HPDE6-E6E7 (cell line): ENCODE measurements at regions not wholly inside any gene's neighbourhood (a gene's known extent, or its start where the extent isn't known, plus 50 kb on each side); places are given as distances from the start of the nearest gene placed in this dataset.

ENCODE experiments used
- DNase-seq: peaks from one replicate; pipeline ENCODE4 v3.0.0; 2011; ENCODE audit warnings: missing footprints; ENCODE audit errors: extremely low spot score

GRCh38 chr2:4368907-4369306 lies 665.5 kb downstream of the DCDC2C start:
- no peak for DNase-seq

DNA sequence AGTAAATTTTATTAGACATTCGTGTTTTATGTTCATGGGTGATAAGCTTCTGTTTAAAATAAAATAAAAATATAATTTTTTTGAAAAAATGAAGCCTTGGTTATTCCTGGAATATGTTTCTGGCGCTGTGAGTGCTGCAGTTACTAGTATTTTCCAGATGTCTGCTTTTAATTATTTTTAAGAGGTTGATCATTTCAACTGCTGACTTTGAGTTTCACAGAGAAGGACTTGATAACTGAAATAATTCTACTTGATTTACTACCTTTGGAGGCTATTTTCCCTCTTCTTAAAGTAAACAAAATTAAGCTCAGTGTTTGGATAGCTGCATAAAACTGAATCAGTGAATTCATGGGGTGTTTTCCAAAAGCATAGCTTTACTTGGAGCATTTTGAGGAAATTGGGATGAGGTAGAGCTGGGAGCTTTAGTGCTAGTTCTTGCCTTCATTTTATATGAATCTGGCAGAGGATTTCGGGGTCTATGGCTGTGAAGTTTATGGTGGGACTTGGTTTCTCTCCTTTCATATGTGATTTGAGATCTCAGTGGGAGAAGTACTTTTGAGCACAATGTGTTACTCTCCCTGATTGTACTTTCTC lies 666.5 kb downstream of the DCDC2C start:
- DNase-seq: no peak

DNA sequence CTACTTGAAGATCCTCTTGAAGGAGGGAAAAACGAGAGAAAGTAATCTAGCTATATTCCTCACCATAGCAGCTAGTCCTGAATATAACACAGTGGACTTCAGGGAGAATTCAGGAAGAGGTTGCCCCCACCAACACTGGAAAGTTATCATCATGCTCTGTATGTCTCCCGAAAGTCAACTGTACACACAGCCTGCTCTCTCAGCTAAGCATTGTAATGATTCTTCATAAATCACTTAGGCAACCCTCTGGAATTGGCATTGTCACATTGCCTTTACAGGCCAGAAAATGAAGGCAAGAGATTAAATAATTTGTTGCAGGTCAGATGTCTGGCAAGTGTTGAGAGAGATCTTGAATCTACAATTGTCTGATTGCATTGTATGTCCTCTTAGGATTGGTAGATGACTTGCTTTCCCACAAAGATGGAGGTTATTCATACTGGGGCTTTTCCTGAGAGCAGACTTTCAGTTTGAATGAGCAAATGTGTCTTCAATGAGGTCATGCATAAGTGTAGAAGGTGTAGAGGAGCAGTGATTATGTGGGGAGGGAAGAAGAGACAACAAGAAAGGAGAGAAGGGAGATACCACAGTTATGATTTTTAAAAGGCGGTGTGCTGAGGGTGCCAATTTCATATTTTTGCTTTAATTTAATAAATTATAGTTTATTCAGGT lies 667.2 kb downstream of the DCDC2C start:
- no peak for DNase-seq

DNA sequence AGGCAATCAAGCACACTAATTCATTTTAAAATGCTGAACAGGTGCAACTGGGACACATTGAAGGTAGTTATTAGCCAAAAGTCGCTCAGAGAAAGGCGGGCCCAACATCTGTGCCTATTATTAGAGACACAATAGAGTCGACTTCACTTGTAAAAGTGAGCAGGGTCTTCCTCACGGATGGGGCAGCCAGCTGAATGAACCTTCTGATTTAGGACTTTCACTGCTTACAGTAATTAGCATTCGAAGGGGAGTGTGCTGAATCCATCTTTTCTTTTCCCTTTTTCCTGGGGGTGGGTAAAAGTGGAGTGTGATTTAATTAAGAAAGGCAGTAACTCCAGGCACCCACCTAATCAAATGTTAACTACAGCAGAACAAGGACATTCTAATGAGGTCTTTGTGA lies 677.7 kb downstream of the DCDC2C start:
- no peak for DNase-seq

DNA sequence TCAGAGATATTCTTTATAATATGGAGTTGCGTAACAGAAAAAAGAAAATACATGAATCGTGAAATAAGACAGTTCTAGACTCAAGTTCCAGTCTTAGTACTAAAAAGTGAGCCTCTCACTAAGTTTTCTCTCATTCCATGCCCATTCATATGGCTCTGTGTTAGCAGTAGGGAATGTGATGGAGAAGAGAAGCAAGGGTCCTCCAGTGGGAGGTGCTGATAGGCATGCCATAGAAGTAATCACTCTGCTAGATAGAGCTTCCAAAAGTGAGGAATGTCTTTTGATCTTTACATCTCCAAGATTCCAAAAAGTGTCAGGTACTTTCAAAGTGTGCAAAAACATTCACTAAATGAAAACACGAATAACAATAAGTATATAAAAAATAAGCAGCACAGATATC lies 678.4 kb downstream of the DCDC2C start:
- DNase-seq: no peak

GRCh38 chr2:4391013-4391412 lies 687.6 kb downstream of the DCDC2C start:
- no peak for DNase-seq

DNA sequence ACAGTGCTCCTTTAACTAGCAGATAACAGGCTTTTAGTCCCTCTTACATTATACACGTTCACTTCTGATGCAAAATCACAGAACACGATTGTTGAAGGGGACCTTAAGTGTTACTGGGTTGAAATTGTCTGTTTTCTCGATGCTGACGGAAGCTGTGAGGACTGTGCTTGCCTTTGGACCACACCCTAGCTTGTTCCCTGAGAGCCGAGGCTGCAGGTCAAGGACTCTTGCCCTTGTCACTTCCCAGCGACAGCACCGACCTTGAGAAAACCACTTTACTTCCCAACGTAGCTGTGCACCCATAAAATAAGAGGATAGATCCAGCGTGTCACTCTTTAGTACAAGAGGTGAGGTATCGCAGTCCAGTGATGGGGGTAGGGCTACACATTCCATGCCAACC lies 701.0 kb downstream of the DCDC2C start:
- DNase-seq: no peak

DNA sequence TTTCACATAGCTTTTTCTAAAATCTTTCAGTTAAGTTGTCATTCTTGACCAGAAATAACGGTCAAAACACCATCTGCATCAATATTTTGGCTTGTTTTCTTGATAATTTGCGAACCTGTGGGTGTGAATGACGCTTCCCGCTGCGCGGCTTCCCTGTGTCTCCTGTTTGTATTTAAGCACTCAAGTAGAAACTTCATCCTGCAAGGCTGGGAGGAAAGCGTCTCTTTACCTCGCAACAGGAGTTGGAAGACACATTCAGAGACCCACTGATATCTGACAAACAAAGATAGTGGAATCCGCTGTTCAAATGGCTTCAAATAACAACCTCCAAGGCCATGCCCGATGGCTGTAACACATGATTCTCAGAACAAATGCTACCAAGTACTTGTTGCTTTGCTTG lies 704.9 kb downstream of the DCDC2C start:
- DNase-seq: no peak

- DNase-seq: no peak
Measured at GRCh38 chr2:4412637-4413187, 709.3 kb downstream of the DCDC2C start.

DNA sequence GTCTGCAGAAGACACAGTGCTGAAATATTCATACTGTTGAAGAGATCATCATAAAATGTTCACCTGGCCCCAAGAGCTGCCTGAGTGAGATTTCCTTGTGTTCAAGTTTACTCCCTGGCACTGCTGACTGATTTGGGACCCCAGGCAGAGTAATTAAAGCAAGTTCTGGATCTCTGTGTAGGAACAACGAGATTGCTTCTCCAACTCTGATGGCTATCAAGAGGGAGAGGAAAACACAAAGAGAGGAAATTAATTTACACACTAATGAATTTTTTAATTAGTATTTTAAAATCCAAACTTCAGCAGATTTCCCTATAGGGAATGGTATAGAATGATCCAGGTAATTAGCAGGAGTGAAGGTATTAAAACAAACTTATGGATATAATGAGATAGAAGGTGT lies 711.8 kb downstream of the DCDC2C start:
- no peak for DNase-seq

- DNase-seq: no peak
Measured at GRCh38 chr2:4415810-4416413, 712.5 kb downstream of the DCDC2C start.

- no peak for DNase-seq
Measured at GRCh38 chr2:4416431-4416830, 713.1 kb downstream of the DCDC2C start.

GRCh38 chr2:4417771-4418170 lies 714.4 kb downstream of the DCDC2C start:
- DNase-seq: no peak

- no peak for DNase-seq
Measured at GRCh38 chr2:4420032-4420431, 716.7 kb downstream of the DCDC2C start.

GRCh38 chr2:4424153-4424552 lies 720.8 kb downstream of the DCDC2C start:
- no peak for DNase-seq

DNA sequence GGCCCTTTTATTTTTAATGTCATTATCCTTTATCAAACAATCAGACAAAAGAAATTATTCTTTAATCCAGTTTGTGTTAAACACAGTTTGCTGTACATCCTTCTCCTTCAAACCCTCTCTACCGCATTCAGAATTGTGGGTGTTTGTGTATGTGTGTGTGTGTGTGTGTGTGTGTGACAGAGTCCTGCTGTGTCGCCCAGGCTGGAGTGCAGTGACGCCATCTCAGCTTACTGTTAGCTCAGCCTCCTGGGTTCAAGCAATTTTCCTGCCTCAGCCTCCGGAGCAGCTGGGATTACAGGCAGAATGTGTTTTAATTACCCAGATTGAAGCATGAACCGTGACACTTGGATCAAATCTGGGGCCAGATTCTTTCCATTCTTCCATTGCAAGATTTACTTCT lies 723.7 kb downstream of the DCDC2C start:
- no peak for DNase-seq

DNA sequence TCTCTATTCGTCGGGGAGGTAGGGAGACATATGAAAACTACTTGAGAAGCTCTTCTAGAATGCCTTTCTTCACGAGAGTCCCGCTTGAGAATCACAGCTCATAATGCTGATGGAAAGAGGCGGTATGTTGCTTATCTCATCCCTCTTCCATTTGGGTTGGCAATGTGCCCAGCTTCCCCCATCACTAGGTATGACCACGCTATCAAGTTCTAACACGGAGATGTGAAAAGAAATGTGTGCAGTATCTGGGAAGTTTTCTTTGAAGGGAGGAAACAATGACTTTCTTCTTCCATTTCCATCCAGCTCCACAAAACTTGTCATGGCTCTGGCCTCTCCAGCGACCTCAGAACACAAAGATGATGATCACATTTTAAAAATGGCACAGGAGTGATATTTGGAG lies 742.4 kb downstream of the DCDC2C start:
- DNase-seq: no peak

DNA sequence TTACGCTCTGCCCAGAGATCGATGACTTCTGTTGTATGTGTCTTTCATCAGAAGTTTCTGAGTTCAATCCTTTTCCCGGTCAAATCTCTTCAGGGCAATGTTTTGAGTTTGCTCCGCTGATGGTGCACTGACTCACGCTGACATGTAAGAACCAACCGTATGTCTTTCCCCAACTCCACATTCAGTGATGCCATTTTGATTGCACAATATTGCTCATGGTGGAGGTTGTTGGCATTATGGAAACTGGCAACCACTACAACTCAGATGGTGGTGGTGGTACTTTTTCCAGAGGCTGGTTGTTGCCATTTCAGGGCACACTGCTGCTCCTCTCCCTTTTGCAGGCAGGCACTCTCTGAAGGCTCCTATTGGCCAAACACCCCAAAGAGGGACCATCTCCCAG lies 751.5 kb downstream of the DCDC2C start:
- DNase-seq: no peak

DNA sequence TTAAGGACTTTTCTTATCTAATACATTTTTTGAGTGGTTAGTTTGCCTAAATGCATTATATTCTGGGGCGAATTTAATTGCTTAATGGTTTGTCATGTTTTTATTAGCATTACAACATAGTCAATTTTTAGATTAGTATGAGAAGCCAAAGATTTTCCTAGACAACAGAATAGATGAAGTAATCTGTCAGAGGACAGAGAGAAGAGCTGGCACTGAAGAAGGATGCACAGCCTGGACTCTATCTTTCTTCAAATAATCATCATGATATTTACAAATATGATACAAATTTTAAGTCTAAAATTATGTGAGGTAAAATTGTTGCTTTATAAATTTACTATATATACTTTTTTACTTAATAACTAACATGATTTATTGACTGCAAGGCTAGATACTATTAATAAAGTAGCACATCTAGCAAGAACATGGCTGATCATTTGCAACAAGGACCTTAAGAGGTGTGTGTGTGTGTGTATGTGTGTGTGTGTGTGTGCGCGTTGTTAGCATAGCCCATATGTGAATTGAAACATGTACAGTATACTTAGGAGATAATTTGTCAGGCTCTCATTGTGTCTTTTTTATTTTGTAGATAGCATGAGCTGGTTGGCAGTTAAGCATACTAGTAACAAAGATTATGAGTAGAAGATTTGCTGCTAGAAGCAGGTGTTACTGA lies 752.2 kb downstream of the DCDC2C start:
- no peak for DNase-seq

GRCh38 chr2:4464634-4465266 lies 761.4 kb downstream of the DCDC2C start:
- no peak for DNase-seq

DNA sequence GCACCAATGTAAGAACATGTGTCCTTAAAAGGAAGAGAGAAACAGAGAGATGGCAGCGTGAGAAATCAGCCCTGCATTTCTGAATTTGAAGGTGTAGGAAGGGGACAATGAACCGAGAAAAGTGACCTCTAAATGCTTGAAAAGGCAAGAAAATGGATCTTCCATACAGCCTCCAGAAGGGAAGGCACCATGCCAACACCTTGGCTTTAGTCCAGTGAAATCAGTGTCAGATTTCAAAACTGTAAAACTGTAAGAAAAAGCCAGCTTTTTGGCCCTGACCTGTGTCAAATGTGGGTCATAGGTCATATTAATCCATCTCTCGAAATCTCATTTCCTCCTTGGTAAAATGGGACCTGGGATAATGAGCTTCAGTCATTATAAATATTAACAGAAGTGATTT lies 762.3 kb downstream of the DCDC2C start:
- no peak for DNase-seq

DNA sequence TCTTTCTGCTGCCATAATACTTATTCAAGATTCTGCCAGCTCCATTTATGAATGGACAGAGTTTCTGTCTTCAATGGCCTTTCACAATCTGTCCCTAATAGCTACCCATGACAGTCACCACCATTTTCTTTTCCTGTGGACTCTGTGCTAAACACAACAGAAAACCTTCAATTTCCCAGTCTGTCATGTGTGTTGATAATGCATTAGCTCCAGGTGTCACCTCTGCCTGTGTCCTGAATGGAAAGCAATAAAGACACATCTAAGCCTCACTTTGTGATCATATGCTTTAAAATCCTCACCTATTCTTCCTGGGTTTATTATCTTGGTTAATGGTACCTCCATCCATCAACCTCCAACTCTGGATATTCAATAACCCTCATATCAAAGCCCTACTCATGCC lies 772.2 kb downstream of the DCDC2C start:
- DNase-seq: no peak
